Activated T-cell treated with anti-CD3 and anti-CD28 coated beads, Interleukin-2, amount 50 U/mL, for 72 hours (primary cell): ENCODE measurements at regions not wholly inside any gene's neighbourhood (a gene's known extent, or its start where the extent isn't known, plus 50 kb on each side); places are given as distances from the start of the nearest gene placed in this dataset.

Source experiments
- ATAC-seq, 2 donors: fragments of 150-1000 bp; cut with Tn5 transposase; replicated peaks in 1 of 2; 2 replicates each; pipeline ENCODE4 v1.10.0; 2021; ENCODE audit warnings: moderate library complexity in 2 of 2, mild to moderate bottlenecking in 1 of 2
- DNase-seq, 2 donors: peaks; one replicate each; pipeline ENCODE4 v3.0.0; 2021 to 2022; ENCODE audit warnings: mixed read lengths in 1 of 2
- H3K27ac Mint-ChIP-seq: one replicate; pipeline ENCODE4 v1.8.0; 2022; ENCODE audit warnings: mild to moderate bottlenecking, moderate library complexity, mixed read lengths
- H3K27me3 Mint-ChIP-seq: one replicate; pipeline ENCODE4 v1.8.0; 2022; ENCODE audit warnings: low read depth, mixed read lengths
- H3K36me3 Mint-ChIP-seq, 2 donors: one replicate each; pipeline ENCODE4 v1.8.0; 2022; ENCODE audit warnings: mixed read lengths in 2 of 2, mild to moderate bottlenecking in 1 of 2; ENCODE audit not compliant: insufficient read depth in 2 of 2
- H3K4me1 Mint-ChIP-seq: one replicate; pipeline ENCODE4 v1.8.0; 2022; ENCODE audit warnings: low read depth, mixed read lengths
- H3K4me3 Mint-ChIP-seq, 2 donors: one replicate each; pipeline ENCODE4 v1.8.0; 2022; ENCODE audit warnings: mild to moderate bottlenecking in 2 of 2, mixed read lengths in 2 of 2, moderate library complexity in 2 of 2
- H3K9me3 Mint-ChIP-seq, 2 donors: one replicate each; pipeline ENCODE4 v1.8.0; 2022; ENCODE audit warnings: mixed read lengths in 2 of 2

DNA sequence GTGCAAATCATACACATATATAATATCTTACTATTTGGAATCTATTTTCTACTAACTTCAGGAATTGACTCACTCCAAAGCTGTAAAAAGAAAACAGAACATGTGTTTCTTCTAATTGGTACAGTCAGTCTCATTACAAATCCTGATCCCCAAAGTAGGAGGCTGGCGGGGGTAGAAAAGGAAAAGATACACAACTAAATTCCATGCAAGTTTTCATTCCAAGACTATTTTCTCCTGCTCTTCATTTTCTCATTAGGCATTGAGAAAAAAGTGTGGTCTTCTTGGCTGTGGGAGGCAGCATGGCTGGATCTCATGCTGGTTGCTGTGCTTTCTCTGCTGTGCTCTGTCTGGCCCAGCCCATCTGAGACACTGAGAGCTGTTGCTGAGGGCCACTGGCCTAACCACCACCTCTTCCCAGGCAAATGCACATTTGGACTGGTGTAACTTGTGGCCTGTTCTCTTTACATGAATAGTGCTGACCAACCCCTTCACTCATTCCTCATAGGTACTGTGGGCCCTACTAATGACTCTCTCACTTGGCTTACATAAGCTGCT, 1107.5 kb upstream of the B3GALT2 start:
- Mint-ChIP-seq H3K4me1 (peaks cover 59% of the 10 kb centered on the region), H3K9me3 (peaks cover 0 to 5% of the 10 kb centered on the region in 2 donors), H3K27ac (no peak overlapping the region), H3K36me3 (peaks cover 4 to 6% of the 10 kb centered on the region in 2 donors), H3K27me3 (no peaks in the 10 kb centered on the region), H3K4me3 (no peak overlapping the region)
- DNase-seq = no peak
- ATAC-seq = no peak

DNA sequence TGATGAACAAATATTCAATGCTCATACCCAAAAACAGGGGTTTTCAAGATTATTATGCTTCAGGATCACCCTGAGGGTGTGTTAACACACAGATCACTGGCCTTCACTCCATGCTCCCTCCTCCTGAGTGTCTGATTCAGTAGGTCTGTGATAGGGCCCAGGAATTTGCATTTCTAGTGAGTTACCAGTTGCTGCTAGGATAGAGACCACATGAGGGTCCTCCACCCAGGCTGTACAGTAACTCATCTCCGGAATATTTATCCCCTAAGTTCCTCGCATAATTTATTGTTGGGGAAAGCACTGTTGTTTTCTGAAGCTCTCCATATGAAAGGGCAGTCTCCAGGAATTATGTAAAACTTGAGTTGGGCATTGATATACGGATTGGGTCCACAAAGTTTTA, 1106.6 kb upstream of the B3GALT2 start:
- Mint-ChIP-seq H3K9me3 (peaks cover 0 to 5% of the 10 kb centered on the region in 2 donors), H3K4me1 (peaks cover 49% of the 10 kb centered on the region), H3K36me3 (peaks cover 4% of the 10 kb centered on the region in 2 donors), H3K4me3 (no peak overlapping the region), H3K27ac (no peak overlapping the region), H3K27me3 (no peaks in the 10 kb centered on the region)
- ATAC-seq = no peak
- no peak for DNase-seq

DNA sequence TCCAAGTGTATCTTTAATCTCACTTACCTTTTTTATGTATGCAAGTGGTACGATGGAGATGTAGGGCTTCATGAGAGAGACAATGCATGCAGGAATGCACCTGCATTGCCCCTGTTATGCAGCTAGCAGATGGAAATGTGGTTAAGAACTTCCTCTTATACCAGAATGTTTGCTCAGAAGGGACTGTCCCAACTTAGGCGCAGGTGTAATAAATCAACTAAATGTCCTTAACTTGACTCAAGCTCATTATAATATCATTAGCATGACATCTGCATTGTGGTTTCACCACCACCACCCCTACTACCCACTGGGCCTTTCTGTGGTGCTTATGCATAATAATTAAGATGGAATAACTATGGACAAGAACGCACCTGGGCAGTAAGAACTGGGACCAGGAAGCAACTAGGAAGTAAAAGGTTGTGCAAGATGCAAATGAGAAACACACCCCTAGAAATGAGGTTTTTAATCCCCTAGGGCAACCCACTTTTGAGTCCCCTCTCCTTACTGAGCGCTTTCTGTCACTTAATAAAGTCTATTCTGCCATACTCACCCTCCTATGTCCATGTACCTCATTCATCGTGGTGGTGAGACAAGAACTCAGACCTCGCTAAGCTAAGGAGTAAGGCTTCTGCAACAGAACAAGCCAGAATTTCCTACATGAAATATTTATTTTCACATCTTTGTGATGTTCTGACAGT, 1103.3 kb upstream of the B3GALT2 start:
- Mint-ChIP-seq H3K36me3 (peaks cover 0 to 1% of the 10 kb centered on the region in 2 donors), H3K4me3 (peak overlapping the region; percentile 58 to 77), H3K4me1 (peaks cover 37% of the 10 kb centered on the region), H3K27me3 (no peaks in the 10 kb centered on the region), H3K27ac (peak overlapping the region; percentile 24), H3K9me3 (peaks cover 0 to 2% of the 10 kb centered on the region in 2 donors)
- DNase-seq (peak; percentile 51 to 53), ATAC-seq (peak; percentile 94 to 95)

DNA sequence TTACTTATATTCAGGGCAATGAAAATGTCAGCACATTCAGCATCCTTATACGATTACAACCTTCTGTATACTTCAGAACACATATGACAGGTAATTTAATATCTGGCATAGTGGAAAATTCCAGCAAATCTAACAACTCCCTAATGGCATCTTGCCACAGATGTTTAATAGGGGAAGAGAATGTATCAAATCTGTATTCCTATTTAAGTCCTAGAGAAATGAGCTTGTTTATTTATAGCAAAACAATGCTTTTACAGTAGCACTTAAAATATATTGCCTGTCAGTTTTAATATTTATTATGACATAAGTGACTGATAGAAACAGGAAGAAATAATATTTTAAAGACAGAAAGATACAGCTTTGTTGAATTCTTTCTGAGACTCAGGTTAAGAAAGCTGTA, 1101.8 kb upstream of the B3GALT2 start:
- peaks cover 0 to 1% of the 10 kb centered on the region in 2 donors for H3K36me3 Mint-ChIP-seq
- H3K4me3 Mint-ChIP-seq = peak overlapping the region; percentile 10 to 52
- H3K4me1 Mint-ChIP-seq = peaks cover 29% of the 10 kb centered on the region
- H3K27ac Mint-ChIP-seq = no peak overlapping the region
- DNase-seq (no peak), ATAC-seq (no peak)
- H3K27me3 Mint-ChIP-seq = no peaks in the 10 kb centered on the region
- peaks cover 0 to 2% of the 10 kb centered on the region in 2 donors for H3K9me3 Mint-ChIP-seq

DNA sequence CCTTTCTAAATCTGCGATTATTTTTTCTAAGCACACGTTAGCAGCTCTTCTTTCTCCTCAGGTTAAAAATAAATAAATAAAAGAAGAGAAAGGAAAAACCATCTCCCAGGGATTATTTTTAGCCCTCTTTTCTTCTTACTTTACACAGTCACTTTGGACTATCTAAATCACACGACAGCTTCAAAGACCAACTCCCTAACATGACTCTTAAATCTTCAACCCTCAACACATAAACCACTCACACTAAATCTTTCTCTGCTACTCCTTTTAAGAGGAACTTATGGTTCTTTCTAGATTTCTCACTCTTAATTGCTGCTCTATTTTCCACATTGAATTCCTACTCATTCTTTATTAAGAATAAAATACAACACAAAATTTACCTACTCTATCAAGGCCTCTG, 1095.0 kb upstream of the B3GALT2 start:
- Mint-ChIP-seq H3K27ac (peak overlapping the region; percentile 67), H3K36me3 (peaks cover 0 to 3% of the 10 kb centered on the region in 2 donors), H3K4me1 (peaks cover 7% of the 10 kb centered on the region), H3K9me3 (peaks cover 0 to 2% of the 10 kb centered on the region in 2 donors), H3K4me3 (peak overlapping the region in 1 of 2 donors; percentile 2), H3K27me3 (no peaks in the 10 kb centered on the region)
- ATAC-seq (no peak), DNase-seq (no peak)

DNA sequence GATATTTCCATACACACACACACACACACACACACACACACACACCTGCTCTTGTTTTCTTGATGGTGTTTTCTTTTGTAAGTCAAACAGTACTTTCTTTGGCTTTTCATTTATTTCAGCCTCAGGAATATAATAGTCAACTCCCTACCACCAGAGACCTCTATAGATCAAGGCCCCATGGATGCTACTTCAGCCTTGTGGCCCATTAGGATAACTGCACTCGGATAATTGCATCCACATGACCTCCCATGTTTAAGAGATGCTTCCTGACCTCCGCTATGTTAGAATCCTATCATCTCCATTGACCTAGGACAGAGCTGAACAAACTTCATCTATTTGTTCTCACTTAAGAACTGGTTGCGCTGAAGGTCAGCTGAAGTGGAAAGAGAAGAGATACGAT, 1094.0 kb upstream of the B3GALT2 start:
- peaks cover 0 to 2% of the 10 kb centered on the region in 2 donors for H3K36me3 Mint-ChIP-seq
- H3K4me3 Mint-ChIP-seq = no peak overlapping the region
- ATAC-seq (no peak), DNase-seq (no peak)
- no peak overlapping the region for H3K27ac Mint-ChIP-seq
- no peaks in the 10 kb centered on the region for H3K27me3 Mint-ChIP-seq
- H3K4me1 Mint-ChIP-seq = no peaks in the 10 kb centered on the region
- peaks cover 0 to 2% of the 10 kb centered on the region in 2 donors for H3K9me3 Mint-ChIP-seq

DNA sequence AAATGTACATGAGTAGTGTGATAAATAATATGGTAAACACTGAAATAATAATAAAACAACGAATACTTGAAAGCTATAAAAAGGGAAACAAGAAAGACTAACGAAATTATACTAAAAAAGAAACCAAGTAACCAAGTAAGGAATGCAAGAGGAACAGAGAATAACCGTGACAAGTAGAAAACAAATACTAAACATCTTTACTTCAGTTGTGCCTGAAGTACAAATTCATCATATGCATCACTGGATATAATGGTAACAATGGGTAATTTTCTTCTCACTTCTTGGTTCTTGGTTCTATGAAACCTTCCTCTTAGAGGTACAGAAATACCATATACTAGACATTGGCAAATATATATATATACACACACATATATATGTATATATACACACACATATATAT, 1093.6 kb upstream of the B3GALT2 start:
- H3K4me3 Mint-ChIP-seq = no peak overlapping the region
- ATAC-seq (no peak), DNase-seq (no peak)
- no peaks in the 10 kb centered on the region for H3K4me1 Mint-ChIP-seq
- H3K27me3 Mint-ChIP-seq = no peaks in the 10 kb centered on the region
- peaks cover 0 to 2% of the 10 kb centered on the region in 2 donors for H3K9me3 Mint-ChIP-seq
- H3K36me3 Mint-ChIP-seq = peaks cover 0 to 2% of the 10 kb centered on the region in 2 donors
- no peak overlapping the region for H3K27ac Mint-ChIP-seq

DNA sequence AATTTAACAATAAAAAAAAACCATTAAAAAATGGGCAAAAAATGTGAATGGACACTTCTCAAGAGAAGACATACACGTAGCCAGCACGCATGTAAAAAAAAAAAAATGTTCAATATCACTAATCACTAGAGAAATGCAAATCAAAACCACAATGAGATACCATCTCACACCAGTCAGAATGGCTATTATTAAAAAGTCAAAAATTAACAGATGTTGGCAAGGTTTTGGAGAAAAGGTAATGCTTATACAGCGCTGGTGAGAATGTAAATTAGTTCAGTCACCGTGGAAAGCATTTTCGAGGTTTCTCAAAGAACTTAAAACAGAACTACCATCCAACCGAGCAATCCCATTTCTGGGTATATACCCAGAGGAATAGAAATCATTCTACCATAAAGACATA, 1091.5 kb upstream of the B3GALT2 start:
- Mint-ChIP-seq H3K27me3 (no peaks in the 10 kb centered on the region), H3K4me1 (no peaks in the 10 kb centered on the region), H3K4me3 (no peak overlapping the region), H3K36me3 (no peaks in the 10 kb centered on the region), H3K27ac (no peak overlapping the region), H3K9me3 (peaks cover 0 to 2% of the 10 kb centered on the region in 2 donors)
- DNase-seq (no peak), ATAC-seq (no peak)

DNA sequence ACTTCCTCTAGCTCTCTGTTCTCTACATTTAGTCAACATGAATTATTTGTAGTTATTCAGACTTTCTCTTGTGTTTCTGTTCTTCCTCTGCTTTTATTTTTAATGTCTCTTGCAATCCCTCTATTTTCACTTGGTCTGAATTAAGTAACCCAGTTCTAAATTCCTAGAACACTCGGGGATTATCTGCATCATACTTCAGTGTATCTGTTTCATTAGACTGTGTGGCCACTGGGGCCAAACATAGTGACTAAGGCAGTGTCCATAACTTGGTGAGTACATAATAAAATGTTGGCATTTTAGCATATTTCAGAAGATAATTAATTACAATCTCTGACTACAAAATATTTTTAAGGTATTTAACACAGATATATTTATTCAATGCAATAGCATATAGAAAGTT, 1087.2 kb upstream of the B3GALT2 start:
- DNase-seq (no peak), ATAC-seq (no peak)
- Mint-ChIP-seq H3K4me3 (no peak overlapping the region), H3K9me3 (peaks cover 0 to 2% of the 10 kb centered on the region in 2 donors), H3K4me1 (no peaks in the 10 kb centered on the region), H3K36me3 (no peaks in the 10 kb centered on the region), H3K27me3 (no peaks in the 10 kb centered on the region), H3K27ac (no peak overlapping the region)

DNA sequence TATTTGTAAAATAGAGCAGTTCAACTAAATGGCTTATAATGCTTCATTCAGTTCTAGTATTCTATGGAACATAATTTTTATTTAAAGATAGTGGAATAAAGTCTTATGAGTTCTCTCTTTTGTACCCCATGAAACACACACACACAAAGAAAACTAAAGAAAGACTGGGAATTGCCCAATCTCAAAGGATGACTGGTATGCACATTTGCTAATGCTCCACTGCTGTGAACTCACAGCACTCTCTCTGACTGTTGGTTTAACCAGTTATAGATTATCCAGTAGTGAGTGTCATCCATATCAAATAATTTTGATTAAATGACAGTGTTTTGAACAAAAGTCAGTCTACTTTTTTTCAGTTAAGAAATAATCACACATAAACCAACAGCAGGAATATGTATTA, 1082.4 kb upstream of the B3GALT2 start:
- H3K4me1 Mint-ChIP-seq = no peaks in the 10 kb centered on the region
- no peak for DNase-seq
- H3K27ac Mint-ChIP-seq = no peak overlapping the region
- peaks cover 0 to 4% of the 10 kb centered on the region in 2 donors for H3K36me3 Mint-ChIP-seq
- peaks cover 2 to 4% of the 10 kb centered on the region in 2 donors for H3K9me3 Mint-ChIP-seq
- peak overlapping the region in 1 of 2 donors; percentile 36 for H3K4me3 Mint-ChIP-seq
- ATAC-seq = no peak
- no peaks in the 10 kb centered on the region for H3K27me3 Mint-ChIP-seq

DNA sequence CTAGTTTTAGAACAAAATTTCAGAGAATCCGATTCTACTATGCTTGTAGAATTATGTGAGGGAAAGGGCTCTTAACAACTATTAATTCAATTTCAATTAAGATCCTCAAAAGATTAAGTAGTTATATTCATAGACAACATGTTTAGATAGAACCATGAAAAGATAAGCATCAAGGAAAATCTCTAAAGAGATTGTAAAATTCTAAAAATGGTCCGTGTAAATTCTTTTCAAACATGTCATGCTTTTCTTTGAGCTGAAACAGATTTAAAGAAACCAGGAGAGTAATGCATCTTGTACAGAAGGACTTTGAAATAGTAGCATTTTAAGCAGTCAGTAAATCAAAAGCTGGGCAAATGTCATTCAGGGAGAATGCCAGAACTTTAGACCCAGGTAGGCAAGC, 1080.6 kb upstream of the B3GALT2 start:
- ATAC-seq = no peak
- no peak for DNase-seq
- H3K9me3 Mint-ChIP-seq = peaks cover 5 to 7% of the 10 kb centered on the region in 2 donors
- peaks cover 0 to 13% of the 10 kb centered on the region in 2 donors for H3K36me3 Mint-ChIP-seq
- H3K27me3 Mint-ChIP-seq = no peaks in the 10 kb centered on the region
- no peak overlapping the region for H3K4me3 Mint-ChIP-seq
- no peak overlapping the region for H3K27ac Mint-ChIP-seq
- H3K4me1 Mint-ChIP-seq = no peaks in the 10 kb centered on the region

DNA sequence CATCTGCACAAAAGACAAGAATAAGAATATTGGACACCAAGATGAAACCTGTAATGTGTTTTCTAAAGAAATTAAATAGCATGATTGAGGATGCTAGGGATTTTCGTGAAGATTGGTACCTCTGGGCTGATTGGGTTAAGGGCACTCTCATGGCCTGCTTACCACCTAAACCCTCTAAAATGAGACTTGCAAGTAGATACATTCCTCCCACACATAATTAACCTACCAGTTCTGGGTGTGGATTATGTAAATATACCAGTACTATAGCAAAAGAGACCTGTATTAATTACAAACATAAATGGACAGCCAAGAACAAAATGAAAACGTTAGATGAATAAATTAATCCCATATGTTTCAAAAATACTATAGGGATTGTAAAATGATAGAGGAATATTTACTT, 1069.6 kb upstream of the B3GALT2 start:
- no peaks in the 10 kb centered on the region for H3K4me1 Mint-ChIP-seq
- no peak for ATAC-seq
- peaks cover 0 to 2% of the 10 kb centered on the region in 2 donors for H3K36me3 Mint-ChIP-seq
- peaks cover 0 to 3% of the 10 kb centered on the region in 2 donors for H3K9me3 Mint-ChIP-seq
- DNase-seq = no peak
- H3K27ac Mint-ChIP-seq = peak overlapping the region; percentile 66
- H3K27me3 Mint-ChIP-seq = no peaks in the 10 kb centered on the region
- no peak overlapping the region for H3K4me3 Mint-ChIP-seq

DNA sequence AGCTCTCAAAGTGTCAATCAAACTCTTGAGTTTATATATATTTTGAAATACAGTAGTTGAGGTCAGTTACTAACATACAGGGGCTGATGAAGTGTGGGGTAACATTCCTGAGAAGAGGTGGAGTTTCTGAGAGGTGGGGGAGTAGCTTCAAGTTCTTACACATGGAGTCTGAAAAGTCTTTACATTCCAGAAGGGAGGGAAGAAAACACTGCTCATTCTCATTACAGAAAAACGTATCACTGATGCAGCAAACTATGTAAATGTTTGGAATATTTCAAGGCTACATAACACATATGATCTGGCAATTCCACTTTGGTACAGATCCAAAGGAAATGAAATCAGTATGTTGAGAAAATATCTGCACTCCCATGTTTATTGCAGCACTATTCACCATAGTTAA, 1065.8 kb upstream of the B3GALT2 start:
- no peak overlapping the region for H3K4me3 Mint-ChIP-seq
- peaks cover 0 to 2% of the 10 kb centered on the region in 2 donors for H3K36me3 Mint-ChIP-seq
- H3K27ac Mint-ChIP-seq = no peak overlapping the region
- no peaks in the 10 kb centered on the region for H3K27me3 Mint-ChIP-seq
- no peaks in the 10 kb centered on the region for H3K4me1 Mint-ChIP-seq
- no peak for ATAC-seq
- DNase-seq = no peak
- peaks cover 0 to 6% of the 10 kb centered on the region in 2 donors for H3K9me3 Mint-ChIP-seq

DNA sequence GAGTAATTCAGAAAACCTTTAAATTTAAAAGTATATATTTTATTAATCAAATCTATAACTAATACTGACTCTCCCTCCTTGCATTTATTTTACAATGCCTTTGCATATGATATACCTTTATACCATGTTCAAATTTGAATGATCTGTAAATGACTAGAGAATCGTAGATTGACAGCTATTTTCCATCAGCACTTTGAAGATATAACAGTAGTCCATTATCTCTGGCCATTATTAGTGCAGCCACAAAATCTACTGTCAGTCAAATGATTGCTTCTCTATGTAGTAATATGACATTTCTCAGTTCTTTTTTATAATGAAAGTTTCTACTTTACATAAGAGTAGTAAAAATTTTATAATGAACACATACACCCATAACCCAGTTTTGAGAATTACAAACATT, 1054.8 kb upstream of the B3GALT2 start:
- Mint-ChIP-seq H3K36me3 (no peaks in the 10 kb centered on the region), H3K9me3 (no peaks in the 10 kb centered on the region), H3K27me3 (no peaks in the 10 kb centered on the region), H3K4me3 (no peak overlapping the region), H3K27ac (no peak overlapping the region), H3K4me1 (no peaks in the 10 kb centered on the region)
- ATAC-seq = no peak
- no peak for DNase-seq
